NCI-H1092 treated with DMSO at 0.1 percent for 48 hours (cell line): ENCODE measurements at regions not wholly inside any gene's neighbourhood (a gene's known extent, or its start where the extent isn't known, plus 50 kb on each side); places are given as distances from the start of the nearest gene placed in this dataset.
A peak's percentile ranks its signal among the peaks of the same experiment; 100 is the strongest.

ENCODE experiments used
- DNase-seq: peaks from one replicate; lab custom pipeline; 2025; lab: John Stamatoyannopoulos, UW

DNA sequence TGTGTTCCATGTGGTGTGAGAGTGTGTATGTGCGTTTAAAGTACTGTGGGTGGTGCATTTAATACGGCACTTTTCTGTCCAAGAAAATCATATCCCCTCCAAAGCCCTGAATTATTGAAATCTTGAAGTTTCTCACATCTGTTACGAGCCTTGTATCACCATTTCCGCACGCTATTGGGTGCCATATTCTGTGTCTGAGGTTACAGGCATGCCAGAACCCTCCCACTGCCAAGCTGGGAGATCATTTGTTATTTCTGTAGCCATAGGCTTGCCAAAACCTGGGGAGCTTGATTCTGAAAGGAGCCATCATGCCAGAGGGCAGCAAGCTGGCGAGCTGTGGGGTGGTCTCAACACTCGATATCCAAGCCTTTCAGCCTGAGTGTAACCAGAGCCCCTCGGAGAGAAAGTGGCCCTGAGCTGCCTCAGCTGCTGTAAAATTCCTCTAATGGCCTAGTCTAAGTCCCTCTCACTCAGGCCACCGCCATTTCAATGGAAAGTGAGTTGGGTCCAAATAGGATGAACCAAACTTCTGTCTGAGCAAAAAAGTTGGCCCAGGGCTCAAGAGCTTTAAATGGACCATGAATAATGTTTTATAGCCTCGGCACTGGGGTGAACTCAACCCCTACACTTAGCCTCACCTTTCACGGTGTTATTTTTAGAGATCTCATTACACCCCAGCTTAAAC, 298.4 kb upstream of the DUSP10 start:
- DNase-seq, result no peak

DNA sequence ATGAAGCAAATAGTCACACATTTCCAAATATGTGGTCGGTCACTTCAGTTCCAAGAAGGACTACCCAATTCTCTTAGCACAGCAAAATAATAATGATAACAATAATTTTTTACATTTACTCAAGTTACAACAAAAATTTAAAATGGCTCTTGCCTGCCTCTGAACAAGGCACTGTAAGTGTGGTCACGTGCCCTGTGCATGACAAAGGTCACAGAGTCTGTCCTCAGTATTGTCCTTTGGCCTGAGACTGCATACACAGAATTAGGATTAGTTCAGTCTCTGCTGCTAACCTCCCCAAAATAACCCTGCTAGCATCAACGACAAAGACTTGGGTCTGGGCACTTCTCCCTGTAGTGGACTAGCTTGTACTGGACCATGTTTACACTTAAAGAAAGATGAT, 297.1 kb upstream of the DUSP10 start:
- DNase-seq, result no peak

DNA sequence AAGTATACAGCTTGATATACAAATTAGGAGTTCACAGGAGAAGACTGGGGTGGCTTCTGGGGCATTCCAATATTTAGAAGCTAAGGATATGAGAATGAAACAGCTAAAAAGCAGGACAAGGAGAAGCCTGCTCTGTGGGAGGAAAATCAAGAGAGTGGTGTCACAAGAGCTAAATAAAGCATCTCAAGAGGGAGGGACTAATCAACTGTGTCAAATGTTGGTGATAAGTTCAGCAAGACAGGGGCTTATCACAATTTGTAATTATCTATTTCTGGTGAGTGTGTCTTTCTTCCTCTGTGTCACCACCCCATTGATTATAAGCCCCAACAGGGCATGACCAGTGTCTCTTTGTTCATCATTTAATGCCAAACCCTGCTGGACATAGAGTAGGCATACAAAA, 295.8 kb upstream of the DUSP10 start:
- DNase-seq, result no peak

- DNase-seq, result no peak
Observed at GRCh38 chr1:222034790-222035189, 292.9 kb upstream of the DUSP10 start.

GRCh38 chr1:222033450-222033849, 291.6 kb upstream of the DUSP10 start:
- DNase-seq, result no peak

DNA sequence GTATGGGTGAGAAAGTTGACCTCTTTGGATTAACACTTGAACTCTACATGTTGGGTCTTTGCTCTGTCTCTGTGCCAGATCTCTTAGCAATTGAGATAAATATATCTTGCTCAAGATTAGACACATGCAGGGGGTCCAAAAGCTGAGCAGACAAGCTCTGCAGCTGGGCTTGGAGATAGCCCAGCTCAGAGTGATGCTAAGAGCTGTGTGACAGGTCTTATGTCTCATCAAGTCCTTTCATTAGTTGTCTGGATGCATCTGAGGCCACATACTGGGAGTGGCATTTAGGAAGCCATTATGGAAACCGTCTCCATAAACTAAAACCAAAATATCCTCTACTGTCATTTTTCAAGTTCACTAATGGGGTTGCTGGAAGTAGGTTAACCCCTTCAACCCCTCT, 289.4 kb upstream of the DUSP10 start:
- no peak for DNase-seq

DNA sequence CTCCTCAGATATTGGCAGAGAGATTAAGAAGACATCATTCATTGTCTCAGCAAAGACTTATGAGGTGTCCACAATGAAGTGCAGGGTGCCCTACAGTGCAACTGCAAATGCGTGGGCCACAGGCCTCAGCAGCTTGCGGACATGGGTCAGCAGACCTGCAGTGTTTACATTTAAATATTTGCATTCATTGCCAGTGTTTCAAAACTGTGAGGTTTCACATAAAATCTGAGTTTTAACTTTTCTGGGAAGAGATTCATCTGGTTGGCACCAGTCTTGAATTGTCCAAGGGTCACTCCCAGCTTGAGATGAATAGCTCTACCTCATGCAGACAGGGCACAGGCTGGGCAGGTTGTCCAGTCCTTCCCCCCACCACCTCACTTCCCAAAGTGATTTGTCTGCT, 286.8 kb upstream of the DUSP10 start:
- no peak for DNase-seq

DNA sequence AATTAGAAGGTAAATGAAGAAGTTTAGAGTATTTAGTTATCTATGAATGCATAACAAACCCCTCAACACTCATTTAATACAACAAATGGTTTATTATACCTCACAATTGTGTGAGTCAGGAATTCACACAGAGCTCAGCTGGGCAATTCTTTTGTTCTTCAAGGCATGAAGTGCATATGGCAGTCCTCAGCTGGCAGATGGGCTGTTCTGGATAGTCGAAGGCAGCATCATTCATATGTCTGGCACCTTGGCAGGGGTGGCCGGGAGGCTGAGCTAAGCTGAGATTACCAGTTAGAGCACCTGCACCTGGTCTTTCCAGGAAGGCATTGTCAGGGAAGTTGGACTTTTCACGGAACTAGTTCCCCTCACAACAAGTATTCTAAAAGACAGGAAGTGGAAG, 286.2 kb upstream of the DUSP10 start:
- DNase-seq, result no peak

GRCh38 chr1:222026280-222026679, 284.4 kb upstream of the DUSP10 start:
- no peak for DNase-seq

GRCh38 chr1:222023025-222023424, 281.1 kb upstream of the DUSP10 start:
- DNase-seq, result no peak

- DNase-seq, result no peak
Observed at GRCh38 chr1:222021129-222021528, 279.2 kb upstream of the DUSP10 start.

- no peak for DNase-seq
Observed at GRCh38 chr1:222020553-222020952, 278.7 kb upstream of the DUSP10 start.

- DNase-seq, result no peak
Observed at GRCh38 chr1:222019029-222019428, 277.1 kb upstream of the DUSP10 start.

DNA sequence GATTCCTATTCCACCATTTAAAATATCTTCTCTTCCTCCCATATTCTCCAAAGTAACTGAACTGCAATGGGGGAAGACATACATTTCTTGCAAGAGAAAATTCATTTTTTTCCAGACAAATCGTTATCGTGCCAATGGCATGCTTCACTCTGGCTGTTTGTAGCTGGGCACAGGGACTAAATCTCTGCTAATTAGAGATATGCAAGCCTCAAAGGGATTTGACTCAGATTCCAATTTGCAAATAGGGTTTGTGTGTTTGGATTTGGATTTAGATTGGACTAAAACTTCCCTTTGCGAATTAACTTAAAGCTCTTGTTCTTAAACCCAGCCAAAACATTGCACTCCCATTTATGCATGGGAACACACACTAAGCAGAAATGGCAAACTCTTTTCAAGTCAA, 276.2 kb upstream of the DUSP10 start:
- no peak for DNase-seq

DNA sequence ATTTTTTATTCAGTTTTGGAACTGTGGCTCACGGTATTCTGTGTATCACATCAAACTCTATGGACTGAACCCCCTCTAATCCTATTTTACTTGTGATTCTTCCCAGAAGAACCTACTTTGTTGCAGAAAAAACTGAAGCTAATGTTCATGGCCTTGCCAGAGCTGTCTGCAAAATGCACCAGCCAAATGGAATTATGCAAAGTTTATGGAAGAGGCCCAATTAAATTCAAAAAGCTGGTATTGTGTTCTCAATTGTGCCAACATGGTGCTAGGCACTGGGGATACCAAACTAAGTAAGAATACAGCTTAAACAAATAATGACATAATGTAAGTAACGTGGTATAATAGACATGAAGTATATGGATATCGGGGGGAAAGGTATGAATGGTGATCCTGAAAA, 273.8 kb upstream of the DUSP10 start:
- no peak for DNase-seq

- DNase-seq, result no peak
Observed at GRCh38 chr1:222014001-222014400, 272.1 kb upstream of the DUSP10 start.

GRCh38 chr1:222012816-222013215, 270.9 kb upstream of the DUSP10 start:
- DNase-seq, result no peak

DNA sequence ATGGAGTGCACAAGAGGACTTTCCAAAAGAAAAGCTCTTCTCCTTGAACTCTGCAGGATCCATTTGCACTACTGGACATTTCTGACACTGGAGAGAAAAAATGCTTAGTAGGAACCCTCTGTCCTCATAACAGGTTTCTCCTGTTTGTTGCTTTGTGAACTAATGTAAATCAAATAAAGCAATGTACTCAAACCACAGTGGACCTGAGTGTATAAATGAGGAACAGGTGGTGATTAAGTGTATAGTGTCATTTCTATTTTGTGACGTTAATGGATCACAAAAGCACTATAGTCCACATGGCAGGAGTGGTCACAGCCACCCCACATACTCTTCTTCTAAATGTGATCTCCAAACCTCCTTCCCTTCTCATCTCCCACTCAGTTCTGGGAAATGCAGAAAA, 268.4 kb upstream of the DUSP10 start:
- no peak for DNase-seq

- peak; percentile 34 for DNase-seq
Observed at GRCh38 chr1:222009105-222009730, 267.3 kb upstream of the DUSP10 start.

- DNase-seq, result no peak
Observed at GRCh38 chr1:222006715-222007114, 264.8 kb upstream of the DUSP10 start.

GRCh38 chr1:222004784-222005183, 262.9 kb upstream of the DUSP10 start:
- DNase-seq, result no peak

- DNase-seq, result no peak
Observed at GRCh38 chr1:222004034-222004433, 262.1 kb upstream of the DUSP10 start.

DNA sequence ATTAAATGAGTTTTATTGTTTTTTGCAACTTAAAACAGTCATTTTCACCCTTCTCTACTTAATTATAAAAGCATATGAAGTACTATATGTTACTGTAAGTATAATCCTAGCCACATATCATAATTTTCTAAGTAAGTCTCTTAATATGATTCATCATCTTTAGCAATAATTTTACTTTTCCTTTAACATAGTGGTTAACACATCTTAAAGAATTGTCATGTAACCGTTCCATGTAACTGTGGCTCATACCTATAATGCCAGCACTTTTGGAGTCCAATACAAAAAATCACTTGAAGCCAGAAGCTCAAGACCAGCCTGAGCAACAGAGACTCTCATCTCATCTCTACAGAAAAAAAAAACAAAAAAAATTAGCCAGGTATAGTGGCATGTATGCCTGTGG, 260.6 kb upstream of the DUSP10 start:
- no peak for DNase-seq

DNA sequence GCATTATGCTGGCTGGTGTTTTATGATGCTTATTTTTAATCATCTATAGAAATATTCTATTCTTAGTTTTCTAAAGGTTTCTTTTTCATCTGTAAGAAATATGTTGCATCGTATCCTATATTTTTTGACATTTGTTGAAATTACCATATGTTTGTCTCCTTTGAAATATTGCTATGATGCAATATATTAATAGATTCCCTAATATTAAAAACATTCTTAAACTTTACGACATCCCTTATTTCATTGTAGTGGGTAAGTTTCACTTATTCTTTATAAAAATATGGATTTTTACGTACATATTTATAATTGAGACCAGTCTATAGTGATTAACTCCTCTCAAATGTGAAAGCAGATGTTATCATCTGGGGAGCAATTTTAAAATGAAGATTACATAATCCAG, 258.2 kb upstream of the DUSP10 start:
- DNase-seq, result no peak
